Endodermal cell (in vitro differentiated cells): ENCODE measurements at regions not wholly inside any gene's neighbourhood (a gene's known extent, or its start where the extent isn't known, plus 50 kb on each side); places are given as distances from the start of the nearest gene placed in this dataset.
"Not testable (repeated sequence)": the region's sequence is repeated elsewhere in the genome, so short reads cannot be mapped to it uniquely, and the experiment has no call there.

ENCODE experiments used
- DNase-seq: peaks from one replicate; pipeline ENCODE4 v3.0.0-alpha.2; 2017
- H3K27ac ChIP-seq: 2 replicates; pipeline ENCODE4 v1.5.1; 2013; ENCODE audit warnings: mild to moderate bottlenecking, low read depth, low read length, moderate library complexity
- H3K27me3 ChIP-seq: 2 replicates; pipeline ENCODE4 v1.6.1; 2013; ENCODE audit warnings: mild to moderate bottlenecking, low read length, moderate library complexity; ENCODE audit not compliant: insufficient read depth, control insufficient read depth, poor library complexity, severe bottlenecking
- H3K36me3 ChIP-seq: 2 replicates; pipeline ENCODE4 v1.7.0; 2013; ENCODE audit warnings: mild to moderate bottlenecking, low read length, moderate library complexity; ENCODE audit not compliant: control insufficient read depth, insufficient read depth
- H3K4me1 ChIP-seq: one replicate; pipeline ENCODE4 v1.7.0; 2013; ENCODE audit warnings: low read length; ENCODE audit not compliant: control insufficient read depth, insufficient read depth
- H3K4me3 ChIP-seq: 2 replicates; pipeline ENCODE4 v1.5.1; 2013; ENCODE audit warnings: mild to moderate bottlenecking, low read length, moderate library complexity
- H3K9ac ChIP-seq: 2 replicates; pipeline ENCODE4 v1.6.1; 2013; ENCODE audit warnings: mild to moderate bottlenecking, low read length, moderate library complexity; ENCODE audit not compliant: poor library complexity, severe bottlenecking; ENCODE audit errors: extremely low read depth
- H3K9me3 ChIP-seq: 2 replicates; pipeline ENCODE4 v1.6.1; 2013; ENCODE audit warnings: mild to moderate bottlenecking, low read length, moderate library complexity; ENCODE audit not compliant: control insufficient read depth
- H3K27ac Mint-ChIP-seq: 2 replicates; pipeline ENCODE4 v1.8.0; 2020; ENCODE audit warnings: mixed read lengths
- H3K27me3 Mint-ChIP-seq: 2 replicates; pipeline ENCODE4 v1.8.0; 2021; ENCODE audit warnings: mild to moderate bottlenecking, mixed read lengths; ENCODE audit not compliant: insufficient read depth
- H3K36me3 Mint-ChIP-seq: 2 replicates; pipeline ENCODE4 v1.8.0; 2020; ENCODE audit warnings: low read depth, mixed read lengths
- H3K4me1 Mint-ChIP-seq: 2 replicates; pipeline ENCODE4 v1.8.0; 2020; ENCODE audit warnings: mixed read lengths
- H3K4me3 Mint-ChIP-seq: 2 replicates; pipeline ENCODE4 v1.8.0; 2020; ENCODE audit warnings: mild to moderate bottlenecking, moderate library complexity, mixed read lengths
- H3K9me3 Mint-ChIP-seq: 2 replicates; pipeline ENCODE4 v1.8.0; 2020; ENCODE audit warnings: mild to moderate bottlenecking, mixed read lengths
- WGBS, 2 experiments: methylation state at CpG; one replicate each; pipeline versions ENCODE4 v1.1.5 to v1.1.7; 2013; ENCODE audit warnings: missing lambda C conversion rate in 2 of 2, mixed read lengths in 1 of 2; ENCODE audit not compliant: insufficient coverage in 1 of 2, insufficient read length in 1 of 2; 5-methylcytosine and 5-hydroxymethylcytosine counted together
- TF ChIP-seq, protein P1 (sequence below): fragments of 200-600 bp; sonication (generic); conservative IDR thresholded peaks from 2 replicates; pipeline ENCODE4 v1.5.0; 2021; ENCODE audit warnings: antibody characterized with exemption, mild to moderate bottlenecking

DNA sequence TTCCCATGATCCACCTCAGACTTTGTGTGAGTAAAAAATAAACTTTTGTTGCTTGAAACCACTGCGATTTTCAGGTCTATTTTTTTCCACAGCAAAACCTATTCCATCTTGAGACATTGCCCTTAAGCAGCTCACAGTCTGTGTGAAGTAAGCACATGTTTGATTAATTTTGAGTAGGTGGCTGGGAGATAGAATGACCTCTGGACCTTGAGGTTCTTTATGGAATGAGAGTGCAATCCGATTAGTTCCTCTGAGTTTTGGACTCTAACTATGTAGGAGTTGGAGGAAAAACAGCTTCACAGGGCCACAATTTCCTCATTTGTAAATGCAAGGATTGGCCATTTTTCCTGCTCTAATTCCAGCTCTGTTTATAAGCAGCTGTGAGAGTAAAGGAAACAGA, 234.1 kb upstream of the IGFBP7 start:
- TF ChIP-seq, protein P1, sequence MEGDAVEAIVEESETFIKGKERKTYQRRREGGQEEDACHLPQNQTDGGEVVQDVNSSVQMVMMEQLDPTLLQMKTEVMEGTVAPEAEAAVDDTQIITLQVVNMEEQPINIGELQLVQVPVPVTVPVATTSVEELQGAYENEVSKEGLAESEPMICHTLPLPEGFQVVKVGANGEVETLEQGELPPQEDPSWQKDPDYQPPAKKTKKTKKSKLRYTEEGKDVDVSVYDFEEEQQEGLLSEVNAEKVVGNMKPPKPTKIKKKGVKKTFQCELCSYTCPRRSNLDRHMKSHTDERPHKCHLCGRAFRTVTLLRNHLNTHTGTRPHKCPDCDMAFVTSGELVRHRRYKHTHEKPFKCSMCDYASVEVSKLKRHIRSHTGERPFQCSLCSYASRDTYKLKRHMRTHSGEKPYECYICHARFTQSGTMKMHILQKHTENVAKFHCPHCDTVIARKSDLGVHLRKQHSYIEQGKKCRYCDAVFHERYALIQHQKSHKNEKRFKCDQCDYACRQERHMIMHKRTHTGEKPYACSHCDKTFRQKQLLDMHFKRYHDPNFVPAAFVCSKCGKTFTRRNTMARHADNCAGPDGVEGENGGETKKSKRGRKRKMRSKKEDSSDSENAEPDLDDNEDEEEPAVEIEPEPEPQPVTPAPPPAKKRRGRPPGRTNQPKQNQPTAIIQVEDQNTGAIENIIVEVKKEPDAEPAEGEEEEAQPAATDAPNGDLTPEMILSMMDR, result no peak
- Mint-ChIP-seq H3K36me3 (no peaks in the 10 kb centered on the region), H3K9me3 (no peaks in the 10 kb centered on the region), H3K27ac (no peak overlapping the region), H3K27me3 (no peaks in the 10 kb centered on the region), H3K4me3 (no peak overlapping the region), H3K4me1 (no peaks in the 10 kb centered on the region)
- Histone ChIP-seq H3K27me3 (no peaks in the 10 kb centered on the region), H3K9me3 (no peaks in the 10 kb centered on the region), H3K36me3 (no peaks in the 10 kb centered on the region), H3K27ac (no peak overlapping the region), H3K4me3 (no peak overlapping the region), H3K9ac (no peak overlapping the region), H3K4me1 (no peaks in the 10 kb centered on the region)
- 90% methylated on average over 2 of the region's 2 CpGs; no CpG with 5 or more reads in 1 of the 2 experiments for WGBS, 2 experiments
- no peak for DNase-seq

DNA sequence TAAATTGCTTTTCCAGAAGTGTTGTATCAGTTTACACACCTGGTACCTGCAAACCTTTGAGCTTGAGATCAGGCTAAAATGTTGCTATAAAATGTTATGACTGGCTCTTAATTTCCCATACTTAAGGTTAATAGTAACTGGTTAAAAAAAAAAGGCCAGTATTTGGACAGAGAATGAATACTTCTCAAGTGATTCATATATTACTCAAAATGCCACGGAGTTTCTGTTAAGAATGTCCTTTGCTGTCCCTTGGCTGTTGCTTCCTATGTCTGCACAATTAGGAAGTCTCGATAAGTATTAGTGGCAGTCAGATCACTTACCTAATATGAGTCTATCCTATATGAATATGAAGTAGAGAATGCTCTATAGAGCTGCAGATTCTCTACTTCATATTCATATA, 232.2 kb upstream of the IGFBP7 start:
- no peaks in the 10 kb centered on the region for H3K27me3 ChIP-seq
- H3K9me3 ChIP-seq, result no peaks in the 10 kb centered on the region
- TF ChIP-seq, protein P1, result no peak
- H3K9ac ChIP-seq, result no peak overlapping the region
- 83 to 89% methylated on average over 1 of the region's 2 CpGs for WGBS, 2 experiments
- Mint-ChIP-seq H3K27ac (no peak overlapping the region), H3K27me3 (no peaks in the 10 kb centered on the region), H3K4me3 (no peak overlapping the region), H3K9me3 (no peaks in the 10 kb centered on the region), H3K4me1 (no peaks in the 10 kb centered on the region), H3K36me3 (no peaks in the 10 kb centered on the region)
- no peak overlapping the region for H3K4me3 ChIP-seq
- no peak overlapping the region for H3K27ac ChIP-seq
- H3K36me3 ChIP-seq, result no peaks in the 10 kb centered on the region
- no peak for DNase-seq
- H3K4me1 ChIP-seq, result no peaks in the 10 kb centered on the region

DNA sequence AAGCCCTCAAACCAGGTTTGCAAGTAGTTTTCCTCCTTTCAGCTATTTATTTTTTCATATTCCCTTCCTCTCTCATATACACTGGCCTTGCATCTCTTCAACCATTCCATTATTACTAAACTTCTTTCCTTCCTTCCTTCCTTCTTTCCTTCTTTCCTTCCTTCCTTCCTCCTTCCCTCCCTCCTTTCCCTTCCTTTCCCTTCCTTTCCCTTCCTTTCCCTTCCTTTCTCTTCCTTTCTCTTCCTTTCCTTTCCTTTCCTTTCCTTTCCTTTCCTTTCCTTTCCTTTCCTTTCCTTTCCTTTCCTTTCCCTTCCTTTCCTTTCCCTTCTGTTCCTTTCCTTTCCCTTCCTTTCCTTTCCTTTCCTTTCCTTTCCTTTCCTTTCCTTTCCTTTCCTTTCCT, 228.7 kb upstream of the IGFBP7 start:
- not testable (repeated sequence) for H3K4me1 ChIP-seq, H3K27ac ChIP-seq, H3K27ac Mint-ChIP-seq, H3K36me3 Mint-ChIP-seq, DNase-seq, H3K4me3 ChIP-seq, H3K9me3 Mint-ChIP-seq, H3K4me3 Mint-ChIP-seq, H3K9me3 ChIP-seq, H3K36me3 ChIP-seq, H3K9ac ChIP-seq, H3K27me3 Mint-ChIP-seq, H3K27me3 ChIP-seq, H3K4me1 Mint-ChIP-seq

DNA sequence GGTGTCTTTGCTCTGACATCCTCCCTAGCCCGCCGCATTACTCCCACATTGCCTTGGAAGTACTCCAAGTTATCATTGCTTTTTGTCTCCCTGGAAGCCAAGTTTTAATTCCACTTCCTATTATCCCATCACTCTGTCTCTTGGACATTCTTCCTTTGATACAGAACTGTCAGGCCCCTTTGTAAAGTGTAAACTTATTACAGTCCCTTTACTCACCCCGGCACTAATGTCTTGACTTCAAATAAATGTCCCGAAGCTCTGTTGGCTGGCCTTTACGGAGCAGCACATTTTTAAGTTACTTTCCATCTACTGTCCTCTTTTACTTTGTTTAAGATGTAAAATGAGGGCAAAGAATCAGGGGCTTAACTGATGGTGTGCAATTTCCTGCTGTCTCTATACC, 223.5 kb upstream of the IGFBP7 start:
- H3K27me3 ChIP-seq, result no peaks in the 10 kb centered on the region
- H3K4me1 ChIP-seq, result no peaks in the 10 kb centered on the region
- no peak overlapping the region for H3K27ac Mint-ChIP-seq
- TF ChIP-seq, protein P1, result no peak
- H3K27me3 Mint-ChIP-seq, result peaks cover 2% of the 10 kb centered on the region
- no peaks in the 10 kb centered on the region for H3K9me3 ChIP-seq
- H3K4me3 ChIP-seq, result no peak overlapping the region
- no peaks in the 10 kb centered on the region for H3K36me3 Mint-ChIP-seq
- no peak overlapping the region for H3K9ac ChIP-seq
- H3K27ac ChIP-seq, result no peak overlapping the region
- H3K4me1 Mint-ChIP-seq, result no peaks in the 10 kb centered on the region
- no peaks in the 10 kb centered on the region for H3K36me3 ChIP-seq
- DNase-seq, result no peak
- H3K9me3 Mint-ChIP-seq, result no peaks in the 10 kb centered on the region
- 81 to 90% methylated on average over 3 to 5 of the region's 5 CpGs for WGBS, 2 experiments
- H3K4me3 Mint-ChIP-seq, result no peak overlapping the region
